K562 (cell line): ENCODE measurements at regions not wholly inside any gene's neighbourhood (a gene's known extent, or its start where the extent isn't known, plus 50 kb on each side); places are given as distances from the start of the nearest gene placed in this dataset.

Experiments
- ATAC-seq: fragments of 200-7000 bp; cut with Tn5 transposase; 3 replicates; pipeline ENCODE4 v1.9.1; 2020; ENCODE audit warnings: moderate library complexity
- BruUV-seq: library from RNA; stranded (reverse); fragments of 400-500 nt; replicated peaks from 2 replicates; lab custom pipeline; 2021; lab: Mats Ljungman, UMichigan
- CTCF ChIA-PET: fragments of 300-600 bp; formaldehyde crosslinking; extraction: SDS; loops from one replicate; lab custom pipeline; 2021; ENCODE audit warnings: low intra/inter-chr PET ratio; lab: Yijun Ruan, JAX
- POLR2A ChIA-PET: fragments of 300-600, 350-650 bp; sonication (Branson Sonifier 250); formaldehyde crosslinking; extraction: SDS; loops from one replicate; lab custom pipeline; 2021; ENCODE audit warnings: antibody characterized with exemption, inconsistent platforms; lab: Yijun Ruan, JAX
- DNase-seq, 4 experiments: peaks; one replicate each; pipeline versions ENCODE4 v3.0.0 to v3.0.0-alpha.2; 2011 to 2018; ENCODE audit warnings: low spot score in 3 of 4, mixed read lengths in 3 of 4; ENCODE audit errors: extremely low read depth in 1 of 4
- FAIRE-seq: peaks from 2 replicates; lab custom pipeline; 2011; peaks lifted over from hg19 to GRCh38; lab: Jason Lieb, UNC
- H2AFZ ChIP-seq: 2 replicates; pipeline ENCODE4 v1.6.0; 2011; ENCODE audit warnings: low read depth, low read length, control low read depth, inconsistent platforms
- H3K27ac ChIP-seq: fragments of 200-600 bp; 3 replicates; pipeline ENCODE4 v1.8.0; 2011; ENCODE audit warnings: low read depth, mild to moderate bottlenecking, control low read depth, inconsistent platforms, low read length, moderate library complexity, mixed read lengths; ENCODE audit errors: extremely low read depth
- H3K27me3 ChIP-seq, 2 experiments: fragments of 300-600 bp in 1 of 2; 2 replicates in 1 of 2; 3 replicates in 1 of 2; pipeline versions ENCODE4 v1.6.0 to v1.8.0; 2011; ENCODE audit warnings: inconsistent platforms in 2 of 2, low read length in 2 of 2, mild to moderate bottlenecking in 1 of 2, mixed read lengths in 1 of 2, moderate library complexity in 1 of 2; ENCODE audit not compliant: control insufficient read depth in 2 of 2, insufficient read depth in 2 of 2
- H3K36me3 ChIP-seq: fragments of 300-600 bp; 3 replicates; pipeline ENCODE4 v1.8.0; 2011; ENCODE audit warnings: mild to moderate bottlenecking, low read length, inconsistent platforms; ENCODE audit not compliant: control insufficient read depth, insufficient read depth
- H3K4me1 ChIP-seq, 2 experiments: fragments of 200-600 bp in 1 of 2; replicated peaks in 1 of 2; 2 replicates in 1 of 2; 3 replicates in 1 of 2; pipeline versions ENCODE4 v1.5.1 to v1.8.0; 2011; ENCODE audit warnings: inconsistent platforms in 2 of 2, low read length in 2 of 2, mild to moderate bottlenecking in 1 of 2, mixed read lengths in 1 of 2, moderate library complexity in 1 of 2; ENCODE audit not compliant: control insufficient read depth in 2 of 2, insufficient read depth in 2 of 2
- H3K4me2 ChIP-seq: 2 replicates; pipeline ENCODE4 v1.6.1; 2011; ENCODE audit warnings: low read length, control low read depth, inconsistent platforms, mixed read lengths; ENCODE audit not compliant: insufficient read depth
- H3K4me3 ChIP-seq: fragments of 200-600 bp; sonication (generic), shearing (Covaris generic); 2 replicates; pipeline ENCODE4 v1.5.1; 2016; ENCODE audit warnings: control low read depth, inconsistent platforms
- H3K79me2 ChIP-seq: fragments of 200-600 bp; 3 replicates; pipeline ENCODE4 v1.8.0; 2011; ENCODE audit warnings: low read length, inconsistent platforms; ENCODE audit not compliant: control insufficient read depth, insufficient read depth
- H3K9ac ChIP-seq, 2 experiments: 2 replicates each; pipeline versions ENCODE4 v1.6.0 to v1.6.1; 2011; ENCODE audit warnings: low read depth in 2 of 2, low read length in 2 of 2, control low read depth in 1 of 2, inconsistent platforms in 1 of 2, mild to moderate bottlenecking in 1 of 2, mixed read lengths in 1 of 2; ENCODE audit not compliant: insufficient read depth in 1 of 2
- H3K9me1 ChIP-seq: one replicate; pipeline ENCODE4 v1.6.0; 2011; ENCODE audit warnings: inconsistent platforms, mild to moderate bottlenecking, low read length, moderate library complexity; ENCODE audit not compliant: control insufficient read depth, insufficient read depth
- H3K9me3 ChIP-seq: replicated peaks from 2 replicates; pipeline ENCODE4 v1.5.1; 2011; ENCODE audit warnings: low read depth, low read length, inconsistent platforms; ENCODE audit not compliant: control insufficient read depth, insufficient read depth
- H4K20me1 ChIP-seq: replicated peaks from 2 replicates; pipeline ENCODE4 v1.6.1; 2011; ENCODE audit warnings: low read length, inconsistent platforms, mixed read lengths; ENCODE audit not compliant: control insufficient read depth, insufficient read depth
- DNMT1 ChIP-seq: fragments of 450-650 bp; IDR thresholded peaks from 2 replicates; pipeline ENCODE4 v1.6.1; 2016; ENCODE audit warnings: antibody characterized with exemption, mild to moderate bottlenecking
- PATZ1 ChIP-seq: fragments of 250-450 bp; sonication (Bioruptor Pico); IDR thresholded peaks from 2 replicates; pipeline ENCODE4 v1.5.0; 2020; ENCODE audit warnings: mild to moderate bottlenecking, borderline replicate concordance
- ZNF12 ChIP-seq: sonication (generic); formaldehyde crosslinking; IDR thresholded peaks from 2 replicates; pipeline ENCODE4 v1.4.0; 2020; ENCODE audit warnings: mild to moderate bottlenecking, missing genetic modification reagents
- WGBS: fragments of 100-300 bp; shearing (Covaris generic); methylation state at CpG from one replicate; pipeline ENCODE4 v1.1.6; 2016; ENCODE audit warnings: low coverage, mixed read lengths; ENCODE audit not compliant: insufficient coverage; ENCODE audit errors: missing lambda C conversion rate; 5-methylcytosine and 5-hydroxymethylcytosine counted together
- in situ Hi-C: fragments of 300-500 bp; cut with MboI; formaldehyde crosslinking; loops from 4 replicates; pipeline ENCODE4 v1.15.0; 2018; ENCODE audit warnings: inconsistent platforms, mixed read lengths
- intact Hi-C: fragments of 100-400 bp; cut with micrococcal nuclease; formaldehyde crosslinking; loops from 2 replicates; pipeline ENCODE4 v1.14.2; 2022

- TF ChIP-seq DNMT1 = no peak
- TF ChIP-seq ZNF12 = no peak
- BruUV-seq = no TSS peak
- Histone ChIP-seq H3K4me1 (no peaks in the 10 kb centered on the region), H3K9ac (no peak overlapping the region), H3K36me3 (no peaks in the 10 kb centered on the region), H3K4me3 (no peak overlapping the region), H3K79me2 (no peaks in the 10 kb centered on the region), H4K20me1 (no peaks in the 10 kb centered on the region), H2AFZ (no peak overlapping the region), H3K9me3 (no peaks in the 10 kb centered on the region), H3K27ac (no peak overlapping the region), H3K4me2 (no peak overlapping the region), H3K27me3 (peaks cover 0 to 19% of the 10 kb centered on the region in 2 experiments; a peak in 2 of 5 replicates), H3K9me1 (no peaks in the 10 kb centered on the region)
- intact Hi-C loops (no loop called here), in situ Hi-C loops (no loop called here)
- no peak for ATAC-seq
- ChIA-PET CTCF (no interaction called here), POLR2A (no interaction called here)
- 0% methylated on average over 6 of the region's 6 CpGs for WGBS
- no peak for DNase-seq
- no peak for FAIRE-seq
Measured at GRCh38 chr2:16180631-16181030, 240.3 kb downstream of the MYCN start.

GRCh38 chr2:16179701-16180416 lies 239.5 kb downstream of the MYCN start:
- CTCF ChIA-PET = no interaction called here
- H3K36me3 ChIP-seq = no peaks in the 10 kb centered on the region
- H3K27me3 ChIP-seq = peaks cover 0 to 15% of the 10 kb centered on the region in 2 experiments; a peak in 2 of 5 replicates
- BruUV-seq = no TSS peak
- H3K4me3 ChIP-seq = no peak overlapping the region
- in situ Hi-C loops (no loop called here), intact Hi-C loops (no loop called here)
- no peak overlapping the region for H2AFZ ChIP-seq
- H4K20me1 ChIP-seq = no peaks in the 10 kb centered on the region
- POLR2A ChIA-PET = no interaction called here
- whole genome bisulfite sequencing = under 1% methylated on average over 8 of the region's 8 CpGs
- FAIRE-seq (no peak), DNase-seq (no peak), ATAC-seq (no peak)
- H3K4me2 ChIP-seq = no peak overlapping the region
- H3K79me2 ChIP-seq = no peaks in the 10 kb centered on the region
- no peak for TF ChIP-seq PATZ1
- H3K9ac ChIP-seq = no peak overlapping the region
- H3K27ac ChIP-seq = no peak overlapping the region
- no peaks in the 10 kb centered on the region for H3K4me1 ChIP-seq
- no peaks in the 10 kb centered on the region for H3K9me3 ChIP-seq
- no peaks in the 10 kb centered on the region for H3K9me1 ChIP-seq
